HG03103 (cell line): ENCODE measurements at regions not wholly inside any gene's neighbourhood (a gene's known extent, or its start where the extent isn't known, plus 50 kb on each side); places are given as distances from the start of the nearest gene placed in this dataset.

ENCODE experiments used
- ATAC-seq: cut with Tn5 transposase; IDR thresholded peaks from one replicate; pipeline ENCODE4 v1.9.1; 2021; ENCODE audit warnings: low read depth; ENCODE audit not compliant: unreplicated experiment

GRCh38 chr11:80610516-80610915 is 1169.7 kb upstream of the TENM4 start:
- ATAC-seq, result no peak

DNA sequence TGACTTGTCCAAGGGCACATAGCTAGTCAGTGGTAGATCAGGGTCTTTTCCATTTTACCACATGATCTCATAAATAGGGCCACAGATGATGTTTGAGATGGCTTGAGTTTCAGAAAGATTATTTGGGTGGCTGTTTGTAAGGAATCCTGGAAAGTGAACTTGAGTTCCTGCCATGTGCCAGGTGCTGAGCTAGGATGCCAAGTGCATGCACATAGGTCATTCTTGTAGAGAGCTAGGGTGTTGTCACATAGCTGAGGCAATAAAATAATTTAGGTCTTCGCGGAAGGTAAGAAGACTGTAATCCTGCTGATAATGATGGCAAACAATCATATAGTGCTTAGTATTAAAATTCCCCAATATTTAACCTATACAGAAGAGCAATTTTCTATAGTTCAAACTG is 1162.6 kb upstream of the TENM4 start:
- no peak for ATAC-seq

DNA sequence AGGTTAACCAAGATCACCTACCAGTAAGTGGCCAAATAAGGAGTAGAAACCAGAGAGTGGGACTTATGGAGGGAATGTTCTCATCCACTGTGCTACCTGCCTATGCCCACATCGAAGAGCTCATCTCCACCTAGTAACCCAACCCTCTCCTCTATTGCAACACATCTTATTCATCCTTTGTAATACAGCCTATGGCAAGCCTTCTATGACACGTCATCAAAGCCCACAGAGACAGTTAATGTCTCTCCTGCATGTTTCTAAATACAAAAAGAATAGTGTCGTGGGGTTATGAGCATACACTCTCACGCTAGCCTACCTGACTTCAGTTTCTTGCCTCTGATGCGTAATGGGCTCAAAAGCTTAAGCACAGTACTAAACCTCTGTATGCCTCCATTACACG is 1158.1 kb upstream of the TENM4 start:
- ATAC-seq, result no peak

GRCh38 chr11:80596291-80596810 is 1155.5 kb upstream of the TENM4 start:
- no peak for ATAC-seq

GRCh38 chr11:80595011-80595410 is 1154.2 kb upstream of the TENM4 start:
- no peak for ATAC-seq

GRCh38 chr11:80593648-80594374 is 1153.0 kb upstream of the TENM4 start:
- no peak for ATAC-seq

DNA sequence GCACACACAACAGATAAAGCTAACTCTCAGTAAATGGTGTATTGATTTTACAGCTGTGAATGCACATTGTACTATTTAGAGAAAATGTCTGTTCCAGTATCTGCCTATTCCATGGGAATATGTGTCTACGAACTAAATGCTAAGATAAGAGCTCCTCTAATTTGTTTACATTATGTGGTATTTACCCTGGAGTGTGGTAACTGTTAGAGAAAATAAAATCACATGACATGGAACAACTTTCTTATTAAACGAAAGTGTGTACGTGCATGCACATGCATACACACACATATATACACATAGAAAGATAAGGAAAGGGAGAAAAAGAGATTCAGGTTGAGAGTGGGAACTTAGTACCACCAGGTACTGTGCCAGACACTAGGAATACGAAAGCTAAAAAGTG is 1151.7 kb upstream of the TENM4 start:
- no peak for ATAC-seq

- no peak for ATAC-seq
These were observed 1147.1 kb upstream of the TENM4 start for GRCh38 chr11:80587906-80588305.

DNA sequence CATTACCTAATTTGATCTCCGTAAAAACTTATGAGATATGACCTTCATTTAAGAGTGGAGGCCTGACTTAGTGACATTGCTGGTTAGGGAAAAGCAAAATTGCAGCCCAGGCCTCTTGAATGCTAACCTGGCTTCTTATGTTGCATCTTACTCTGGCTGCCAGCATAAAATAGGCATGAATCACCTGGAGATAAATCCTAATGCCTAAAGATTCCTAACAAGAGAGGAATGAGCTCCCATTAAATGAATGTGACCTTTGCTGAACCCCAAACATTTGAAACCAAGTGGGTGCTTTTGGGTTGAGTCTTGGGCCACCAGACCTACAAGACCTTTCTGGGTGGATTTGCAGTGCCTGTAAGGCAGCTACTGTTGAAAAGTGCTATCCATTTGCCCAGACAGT is 1145.6 kb upstream of the TENM4 start:
- ATAC-seq, result no peak

GRCh38 chr11:80584661-80585060 is 1143.8 kb upstream of the TENM4 start:
- no peak for ATAC-seq

- ATAC-seq, result no peak
These were observed 1129.0 kb upstream of the TENM4 start for GRCh38 chr11:80569832-80570231.

DNA sequence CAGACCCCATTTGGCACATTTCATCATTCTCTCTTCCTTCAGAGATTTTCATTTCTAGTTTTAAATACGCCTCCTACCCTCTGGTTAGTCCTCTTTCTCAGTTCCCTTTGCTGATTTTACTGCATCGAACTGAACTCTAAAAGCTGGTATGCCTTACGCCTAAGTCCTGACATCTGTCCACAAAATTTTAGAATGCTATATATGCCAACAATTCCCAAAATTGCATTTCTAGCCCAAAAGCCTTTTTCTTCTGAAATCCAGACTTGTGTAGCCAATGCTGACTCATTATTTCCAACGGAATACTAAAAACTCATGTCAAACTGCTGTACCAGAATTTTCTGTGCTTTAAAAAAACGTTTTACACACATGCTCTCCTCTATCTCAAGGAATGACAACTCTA is 1124.4 kb upstream of the TENM4 start:
- no peak for ATAC-seq

GRCh38 chr11:80562523-80563125 is 1121.8 kb upstream of the TENM4 start:
- no peak for ATAC-seq

- no peak for ATAC-seq
These were observed 1119.1 kb upstream of the TENM4 start for GRCh38 chr11:80559942-80560341.

- no peak for ATAC-seq
These were observed 1112.7 kb upstream of the TENM4 start for GRCh38 chr11:80553565-80553964.

DNA sequence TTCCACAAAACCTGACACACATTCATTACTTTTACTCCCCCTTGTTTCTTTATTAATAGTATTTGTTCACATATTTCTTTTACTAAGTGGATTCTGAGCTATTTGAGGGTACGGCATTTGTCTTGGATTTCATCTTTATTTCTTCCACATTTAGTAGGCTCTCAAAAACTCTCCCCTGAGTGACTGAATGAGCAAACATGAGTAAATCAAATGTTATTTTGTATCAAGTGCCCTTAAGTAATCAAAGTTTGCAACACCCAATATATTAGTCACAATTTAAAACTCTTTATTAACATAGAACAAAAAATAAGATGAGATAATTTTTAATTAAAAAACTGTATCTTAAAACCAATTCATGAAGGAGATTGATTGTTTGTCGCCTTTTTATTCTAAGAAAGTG is 1101.9 kb upstream of the TENM4 start:
- ATAC-seq, result no peak

DNA sequence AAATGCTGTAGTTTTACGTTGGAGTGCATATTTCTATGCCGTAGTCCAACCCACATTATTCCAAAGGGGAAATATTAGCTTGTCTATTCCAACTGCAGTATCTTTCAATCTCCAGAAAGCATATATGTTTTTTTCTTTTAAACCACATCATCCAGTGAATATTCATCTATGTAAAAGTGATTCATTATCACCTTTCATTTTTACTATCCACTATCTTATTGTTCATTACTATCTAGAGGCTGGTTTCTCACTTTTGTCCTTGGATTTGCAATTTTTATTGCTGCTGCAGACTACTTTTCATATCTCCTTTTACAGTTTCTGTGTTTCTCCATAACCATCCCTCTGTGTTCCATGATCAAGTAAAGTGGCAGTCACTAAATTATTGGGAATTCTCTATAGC is 1097.2 kb upstream of the TENM4 start:
- ATAC-seq, result no peak

GRCh38 chr11:80533463-80533862 is 1092.6 kb upstream of the TENM4 start:
- no peak for ATAC-seq

- no peak for ATAC-seq
These were observed 1091.9 kb upstream of the TENM4 start for GRCh38 chr11:80532633-80533232.

- ATAC-seq, result no peak
These were observed 1088.9 kb upstream of the TENM4 start for GRCh38 chr11:80529726-80530125.

DNA sequence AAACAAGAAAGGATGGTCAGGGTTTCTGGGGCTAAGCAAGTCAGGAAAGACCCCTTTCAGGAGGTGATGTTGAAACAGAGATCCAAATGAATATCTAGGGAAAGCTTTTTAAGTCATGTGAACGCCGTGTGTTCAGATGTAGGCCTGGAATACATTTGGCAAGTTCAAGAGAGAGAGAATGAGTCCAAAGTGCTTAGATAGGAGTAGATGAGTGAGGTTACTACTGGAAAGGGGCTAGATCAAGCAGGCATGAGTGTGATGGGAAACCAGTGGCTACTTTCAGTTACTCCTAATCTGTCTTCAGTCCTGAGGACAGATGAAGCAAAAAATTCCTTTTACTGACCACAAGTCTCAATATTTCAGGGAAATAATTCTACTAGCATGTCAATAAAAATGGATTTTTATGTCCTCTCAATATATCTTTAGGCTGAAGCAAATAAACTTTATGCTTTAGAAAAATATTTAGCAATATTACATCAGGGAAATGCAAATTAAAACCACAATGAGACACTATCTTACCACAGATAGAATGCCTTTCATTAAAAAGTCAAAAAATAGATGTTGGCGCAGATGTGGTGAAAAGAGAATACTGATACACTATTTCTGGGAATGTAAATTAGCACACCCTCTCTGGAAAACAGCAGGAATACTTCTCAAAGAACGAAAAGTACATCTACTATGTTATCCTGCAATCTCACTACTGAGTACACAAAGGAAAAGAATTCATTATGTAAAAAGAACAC is 1085.0 kb upstream of the TENM4 start:
- ATAC-seq, result no peak
